ENCODE measurements at regions not wholly inside any gene's neighbourhood (a gene's known extent, or its start where the extent isn't known, plus 50 kb on each side); places are given as distances from the start of the nearest gene placed in this dataset.

- TF ChIP-seq ZBTB40 (IDR thresholded peaks at IDR 0.05) (no peak), ZBTB40 (CRISPR knock-in tag; IDR thresholded peaks at IDR 0.05) (no peak), ZNF644 (CRISPR knock-in tag; IDR thresholded peaks at IDR 0.05; ENCODE audit: low read depth) (no peak), ZNF17 (CRISPR knock-in tag; IDR thresholded peaks at IDR 0.05) (no peak), TBL1XR1 (IDR thresholded peaks at IDR 0.05; ENCODE audit: borderline replicate concordance, low read length, partially characterized antibody) (no peak), AHR (CRISPR knock-in tag; IDR thresholded peaks at IDR 0.05) (no peak), ZNF746 (CRISPR knock-in tag; IDR thresholded peaks at IDR 0.05) (no peak), FOSL1 (CRISPR knock-in tag; IDR thresholded peaks at IDR 0.05; ENCODE audit: borderline replicate concordance) (no peak), NCOR1 (IDR thresholded peaks at IDR 0.05; ENCODE audit: borderline replicate concordance, low read length) (no peak), ZFP62 (CRISPR knock-in tag; IDR thresholded peaks at IDR 0.05) (no peak)
- TF ChIP-seq, protein P1, sequence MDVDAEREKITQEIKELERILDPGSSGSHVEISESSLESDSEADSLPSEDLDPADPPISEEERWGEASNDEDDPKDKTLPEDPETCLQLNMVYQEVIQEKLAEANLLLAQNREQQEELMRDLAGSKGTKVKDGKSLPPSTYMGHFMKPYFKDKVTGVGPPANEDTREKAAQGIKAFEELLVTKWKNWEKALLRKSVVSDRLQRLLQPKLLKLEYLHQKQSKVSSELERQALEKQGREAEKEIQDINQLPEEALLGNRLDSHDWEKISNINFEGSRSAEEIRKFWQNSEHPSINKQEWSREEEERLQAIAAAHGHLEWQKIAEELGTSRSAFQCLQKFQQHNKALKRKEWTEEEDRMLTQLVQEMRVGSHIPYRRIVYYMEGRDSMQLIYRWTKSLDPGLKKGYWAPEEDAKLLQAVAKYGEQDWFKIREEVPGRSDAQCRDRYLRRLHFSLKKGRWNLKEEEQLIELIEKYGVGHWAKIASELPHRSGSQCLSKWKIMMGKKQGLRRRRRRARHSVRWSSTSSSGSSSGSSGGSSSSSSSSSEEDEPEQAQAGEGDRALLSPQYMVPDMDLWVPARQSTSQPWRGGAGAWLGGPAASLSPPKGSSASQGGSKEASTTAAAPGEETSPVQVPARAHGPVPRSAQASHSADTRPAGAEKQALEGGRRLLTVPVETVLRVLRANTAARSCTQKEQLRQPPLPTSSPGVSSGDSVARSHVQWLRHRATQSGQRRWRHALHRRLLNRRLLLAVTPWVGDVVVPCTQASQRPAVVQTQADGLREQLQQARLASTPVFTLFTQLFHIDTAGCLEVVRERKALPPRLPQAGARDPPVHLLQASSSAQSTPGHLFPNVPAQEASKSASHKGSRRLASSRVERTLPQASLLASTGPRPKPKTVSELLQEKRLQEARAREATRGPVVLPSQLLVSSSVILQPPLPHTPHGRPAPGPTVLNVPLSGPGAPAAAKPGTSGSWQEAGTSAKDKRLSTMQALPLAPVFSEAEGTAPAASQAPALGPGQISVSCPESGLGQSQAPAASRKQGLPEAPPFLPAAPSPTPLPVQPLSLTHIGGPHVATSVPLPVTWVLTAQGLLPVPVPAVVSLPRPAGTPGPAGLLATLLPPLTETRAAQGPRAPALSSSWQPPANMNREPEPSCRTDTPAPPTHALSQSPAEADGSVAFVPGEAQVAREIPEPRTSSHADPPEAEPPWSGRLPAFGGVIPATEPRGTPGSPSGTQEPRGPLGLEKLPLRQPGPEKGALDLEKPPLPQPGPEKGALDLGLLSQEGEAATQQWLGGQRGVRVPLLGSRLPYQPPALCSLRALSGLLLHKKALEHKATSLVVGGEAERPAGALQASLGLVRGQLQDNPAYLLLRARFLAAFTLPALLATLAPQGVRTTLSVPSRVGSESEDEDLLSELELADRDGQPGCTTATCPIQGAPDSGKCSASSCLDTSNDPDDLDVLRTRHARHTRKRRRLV (CRISPR knock-in tag; IDR thresholded peaks at IDR 0.05) = no peak
- TF ChIP-seq, protein P2, sequence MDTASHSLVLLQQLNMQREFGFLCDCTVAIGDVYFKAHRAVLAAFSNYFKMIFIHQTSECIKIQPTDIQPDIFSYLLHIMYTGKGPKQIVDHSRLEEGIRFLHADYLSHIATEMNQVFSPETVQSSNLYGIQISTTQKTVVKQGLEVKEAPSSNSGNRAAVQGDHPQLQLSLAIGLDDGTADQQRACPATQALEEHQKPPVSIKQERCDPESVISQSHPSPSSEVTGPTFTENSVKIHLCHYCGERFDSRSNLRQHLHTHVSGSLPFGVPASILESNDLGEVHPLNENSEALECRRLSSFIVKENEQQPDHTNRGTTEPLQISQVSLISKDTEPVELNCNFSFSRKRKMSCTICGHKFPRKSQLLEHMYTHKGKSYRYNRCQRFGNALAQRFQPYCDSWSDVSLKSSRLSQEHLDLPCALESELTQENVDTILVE (CRISPR knock-in tag; IDR thresholded peaks at IDR 0.05) = no peak
Measured at GRCh38 chr7:156446990-156447389, 193.6 kb upstream of the RNF32 start (continued).

Data from HepG2 (cell line).